Vagina (tissue), 2 donors: ENCODE measurements at regions not wholly inside any gene's neighbourhood (a gene's known extent, or its start where the extent isn't known, plus 50 kb on each side); places are given as distances from the start of the nearest gene placed in this dataset.

Source experiments
- DNase-seq, 2 donors: peaks; one replicate each; pipeline ENCODE4 v3.0.0-alpha.2; 2017; ENCODE audit errors: extremely low spot score in 2 of 2
- H3K27ac ChIP-seq: fragments of 200-600 bp; sonication (generic); one replicate; pipeline ENCODE4 v1.5.1; 2019
- H3K27me3 ChIP-seq: fragments of 200-600 bp; sonication (generic); one replicate; pipeline ENCODE4 v1.5.1; 2019
- H3K36me3 ChIP-seq, 2 donors: fragments of 200-600 bp; sonication (generic); one replicate each; pipeline ENCODE4 v1.5.1; 2017 to 2019
- H3K4me1 ChIP-seq: fragments of 200-600 bp; sonication (generic); one replicate; pipeline ENCODE4 v1.5.1; 2019
- H3K4me3 ChIP-seq, 2 donors: fragments of 200-600 bp; sonication (generic); 1 replicate in 1 of 2; 2 replicates in 1 of 2; pipeline ENCODE4 v1.5.1; 2016 to 2019
- H3K9me3 ChIP-seq: fragments of 200-600 bp; sonication (generic); one replicate; pipeline ENCODE4 v1.5.1; 2019
- CTCF ChIP-seq, 3 experiments: fragments of 450-650 bp in 2 of 3; fragments of 200-600 bp in 1 of 3; sonication (generic) in 1 of 3; IDR thresholded peaks; one replicate each; pipeline ENCODE4 v1.5.1; 2017 to 2019; ENCODE audit warnings: antibody characterized with exemption in 3 of 3, mild to moderate bottlenecking in 2 of 3, moderate library complexity in 2 of 3
- POLR2A ChIP-seq, 2 donors: fragments of 450-650 bp; IDR thresholded peaks; one replicate each; pipeline ENCODE4 v1.6.1; 2017; ENCODE audit warnings: antibody characterized with exemption in 2 of 2, mild to moderate bottlenecking in 2 of 2, moderate library complexity in 2 of 2
- POLR2AphosphoS5 ChIP-seq, 2 donors: sonication (generic); formaldehyde crosslinking; IDR thresholded peaks; one replicate each; pipeline ENCODE4 v1.9.0; 2017; ENCODE audit warnings: antibody characterized with exemption in 2 of 2, mild to moderate bottlenecking in 2 of 2, low read depth in 1 of 2; ENCODE audit not compliant: insufficient read depth in 1 of 2
- intact Hi-C: fragments of 100-400 bp; cut with DNase I; formaldehyde crosslinking; loops from one replicate; pipeline ENCODE4 v1.15.1; 2023

GRCh38 chr4:43918377-43918776, 530.2 kb downstream of the KCTD8 start:
- DNase-seq, result no peak
- TF ChIP-seq CTCF (IDR thresholded peaks at IDR 0.05) (no peak), POLR2AphosphoS5 (IDR thresholded peaks at IDR 0.05; ENCODE audit: insufficient read depth in 1 of 2, low read depth in 1 of 2) (no peak), POLR2A (IDR thresholded peaks at IDR 0.05) (no peak)
- Histone ChIP-seq H3K4me1 (no peaks in the 10 kb centered on the region), H3K4me3 (no peak overlapping the region), H3K27me3 (no peaks in the 10 kb centered on the region), H3K27ac (no peak overlapping the region), H3K36me3 (no peaks in the 10 kb centered on the region), H3K9me3 (no peaks in the 10 kb centered on the region)
- intact Hi-C loops, result no loop called here

- Histone ChIP-seq H3K4me1 (no peaks in the 10 kb centered on the region), H3K27me3 (no peaks in the 10 kb centered on the region), H3K36me3 (no peaks in the 10 kb centered on the region), H3K9me3 (no peaks in the 10 kb centered on the region), H3K4me3 (no peak overlapping the region), H3K27ac (no peak overlapping the region)
- intact Hi-C loops, result no loop called here
- no peak for TF ChIP-seq POLR2A (IDR thresholded peaks at IDR 0.05)
- TF ChIP-seq POLR2AphosphoS5 (IDR thresholded peaks at IDR 0.05; ENCODE audit: insufficient read depth in 1 of 2, low read depth in 1 of 2), result no peak
- no peak for TF ChIP-seq CTCF (IDR thresholded peaks at IDR 0.05)
- no peak for DNase-seq
Observed at GRCh38 chr4:43932448-43932847, 516.2 kb downstream of the KCTD8 start.

- no peak for DNase-seq
- Histone ChIP-seq H3K27me3 (no peaks in the 10 kb centered on the region), H3K36me3 (no peaks in the 10 kb centered on the region), H3K4me3 (no peak overlapping the region), H3K9me3 (no peaks in the 10 kb centered on the region), H3K27ac (no peak overlapping the region), H3K4me1 (no peaks in the 10 kb centered on the region)
- TF ChIP-seq POLR2A (IDR thresholded peaks at IDR 0.05), result no peak
- no peak for TF ChIP-seq POLR2AphosphoS5 (IDR thresholded peaks at IDR 0.05; ENCODE audit: insufficient read depth in 1 of 2, low read depth in 1 of 2)
- no peak for TF ChIP-seq CTCF (IDR thresholded peaks at IDR 0.05)
- intact Hi-C loops, result no loop called here
Observed at GRCh38 chr4:43943998-43944397, 504.6 kb downstream of the KCTD8 start.

- TF ChIP-seq POLR2A (IDR thresholded peaks at IDR 0.05), result no peak
- TF ChIP-seq CTCF (IDR thresholded peaks at IDR 0.05), result no peak
- no peak for TF ChIP-seq POLR2AphosphoS5 (IDR thresholded peaks at IDR 0.05; ENCODE audit: insufficient read depth in 1 of 2, low read depth in 1 of 2)
- no peak overlapping the region for H3K27ac ChIP-seq
- no peak overlapping the region for H3K4me3 ChIP-seq
- intact Hi-C loops, result no loop called here
- H3K9me3 ChIP-seq, result no peaks in the 10 kb centered on the region
- no peak for DNase-seq
- no peaks in the 10 kb centered on the region for H3K27me3 ChIP-seq
- H3K4me1 ChIP-seq, result no peaks in the 10 kb centered on the region
- H3K36me3 ChIP-seq, result no peaks in the 10 kb centered on the region
Observed at GRCh38 chr4:43959976-43960375, 488.6 kb downstream of the KCTD8 start.

- H3K27ac ChIP-seq, result no peak overlapping the region
- H3K4me3 ChIP-seq, result no peak overlapping the region
- H3K9me3 ChIP-seq, result no peaks in the 10 kb centered on the region
- no peaks in the 10 kb centered on the region for H3K36me3 ChIP-seq
- intact Hi-C loops, result no loop called here
- no peaks in the 10 kb centered on the region for H3K27me3 ChIP-seq
- DNase-seq, result no peak
- no peaks in the 10 kb centered on the region for H3K4me1 ChIP-seq
- TF ChIP-seq CTCF (IDR thresholded peaks at IDR 0.05) (no peak), POLR2AphosphoS5 (IDR thresholded peaks at IDR 0.05; ENCODE audit: insufficient read depth in 1 of 2, low read depth in 1 of 2) (no peak), POLR2A (IDR thresholded peaks at IDR 0.05) (no peak)
Observed at GRCh38 chr4:43968011-43968410, 480.6 kb downstream of the KCTD8 start.
